ENCODE measurements at regions not wholly inside any gene's neighbourhood (a gene's known extent, or its start where the extent isn't known, plus 50 kb on each side); places are given as distances from the start of the nearest gene placed in this dataset.

- TF ChIP-seq, protein P1, sequence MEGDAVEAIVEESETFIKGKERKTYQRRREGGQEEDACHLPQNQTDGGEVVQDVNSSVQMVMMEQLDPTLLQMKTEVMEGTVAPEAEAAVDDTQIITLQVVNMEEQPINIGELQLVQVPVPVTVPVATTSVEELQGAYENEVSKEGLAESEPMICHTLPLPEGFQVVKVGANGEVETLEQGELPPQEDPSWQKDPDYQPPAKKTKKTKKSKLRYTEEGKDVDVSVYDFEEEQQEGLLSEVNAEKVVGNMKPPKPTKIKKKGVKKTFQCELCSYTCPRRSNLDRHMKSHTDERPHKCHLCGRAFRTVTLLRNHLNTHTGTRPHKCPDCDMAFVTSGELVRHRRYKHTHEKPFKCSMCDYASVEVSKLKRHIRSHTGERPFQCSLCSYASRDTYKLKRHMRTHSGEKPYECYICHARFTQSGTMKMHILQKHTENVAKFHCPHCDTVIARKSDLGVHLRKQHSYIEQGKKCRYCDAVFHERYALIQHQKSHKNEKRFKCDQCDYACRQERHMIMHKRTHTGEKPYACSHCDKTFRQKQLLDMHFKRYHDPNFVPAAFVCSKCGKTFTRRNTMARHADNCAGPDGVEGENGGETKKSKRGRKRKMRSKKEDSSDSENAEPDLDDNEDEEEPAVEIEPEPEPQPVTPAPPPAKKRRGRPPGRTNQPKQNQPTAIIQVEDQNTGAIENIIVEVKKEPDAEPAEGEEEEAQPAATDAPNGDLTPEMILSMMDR (conservative IDR thresholded peaks at IDR 0.05) = no peak
- no peak for TF ChIP-seq ZFX (IDR thresholded peaks at IDR 0.05)
- no peak overlapping the region for H3K27ac ChIP-seq
These were observed 131.2 kb downstream of the TMX3 start for GRCh38 chr18:68583685-68584084.

DNA sequence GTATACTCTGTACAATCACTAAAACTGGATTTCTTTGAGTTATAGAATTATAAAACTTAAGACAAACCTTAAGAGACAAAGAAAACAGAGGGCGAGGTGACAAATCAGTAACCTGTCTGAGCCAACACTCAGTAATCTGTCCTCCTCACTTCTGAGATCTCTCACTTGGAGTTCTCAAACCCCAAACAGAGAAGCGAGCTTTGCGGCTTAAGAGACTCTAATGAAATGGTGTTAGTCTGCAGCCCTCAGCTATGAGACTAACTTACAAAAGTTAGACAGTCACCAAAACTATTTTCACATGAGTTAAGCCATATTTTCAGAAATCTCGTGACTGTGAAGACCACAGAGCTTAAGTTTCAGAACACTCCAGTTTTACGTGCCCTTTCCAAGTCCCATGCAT, 140.6 kb downstream of the TMX3 start:
- TF ChIP-seq, protein P1 (conservative IDR thresholded peaks at IDR 0.05) = no peak
- no peak for TF ChIP-seq ZFX (IDR thresholded peaks at IDR 0.05)
- H3K27ac ChIP-seq = no peak overlapping the region

GRCh38 chr18:68569936-68570335, 145.0 kb downstream of the TMX3 start:
- TF ChIP-seq, protein P1 (conservative IDR thresholded peaks at IDR 0.05) = no peak
- TF ChIP-seq ZFX (IDR thresholded peaks at IDR 0.05) = no peak
- H3K27ac ChIP-seq = no peak overlapping the region

GRCh38 chr18:68568364-68569155, 146.3 kb downstream of the TMX3 start:
- TF ChIP-seq, protein P1 (conservative IDR thresholded peaks at IDR 0.05) = no peak
- no peak for TF ChIP-seq ZFX (IDR thresholded peaks at IDR 0.05)
- no peak overlapping the region for H3K27ac ChIP-seq

- TF ChIP-seq, protein P1 (conservative IDR thresholded peaks at IDR 0.05) = no peak
- no peak for TF ChIP-seq ZFX (IDR thresholded peaks at IDR 0.05)
- no peak overlapping the region for H3K27ac ChIP-seq
These were observed 147.9 kb downstream of the TMX3 start for GRCh38 chr18:68566991-68567390.

DNA sequence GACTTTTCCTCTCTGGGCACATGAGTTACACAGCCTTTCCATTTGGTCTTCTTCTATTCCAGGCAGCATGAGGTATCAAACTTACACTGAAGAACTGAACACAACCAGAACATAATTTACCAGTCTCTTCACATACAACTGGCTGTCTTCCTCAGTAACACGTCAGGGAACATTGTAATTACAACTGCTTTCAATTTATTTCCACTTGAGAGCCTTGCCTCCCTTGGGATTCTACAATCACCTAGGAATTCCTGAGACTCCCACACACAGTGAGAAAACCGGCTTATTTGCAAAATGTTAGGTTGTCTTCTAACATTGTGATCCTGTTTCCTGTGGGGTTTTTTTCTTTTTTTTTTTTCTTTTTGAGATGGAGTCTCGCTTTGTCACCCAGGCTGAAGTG, 149.9 kb downstream of the TMX3 start:
- no peak for TF ChIP-seq ZFX (IDR thresholded peaks at IDR 0.05)
- TF ChIP-seq, protein P1 (conservative IDR thresholded peaks at IDR 0.05) = no peak
- no peak overlapping the region for H3K27ac ChIP-seq

DNA sequence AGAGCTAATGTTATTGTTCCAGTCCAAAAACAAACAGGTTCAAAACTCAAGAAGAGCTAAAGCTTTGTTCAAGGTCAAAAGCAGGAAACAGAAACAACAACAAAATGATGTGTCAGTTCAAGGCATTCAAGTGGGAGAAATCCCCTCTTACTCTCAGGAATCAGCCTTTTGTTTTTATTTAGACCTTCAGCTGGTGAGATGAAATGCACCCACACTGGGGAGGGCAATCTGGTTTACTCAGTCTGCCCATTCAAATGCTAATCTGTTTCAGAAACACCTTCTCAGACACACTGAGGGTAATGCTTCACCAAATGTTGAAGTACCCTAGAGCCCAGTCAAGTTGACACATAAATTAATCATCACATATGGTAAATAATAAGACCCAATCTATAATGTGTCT, 150.6 kb downstream of the TMX3 start:
- no peak for TF ChIP-seq ZFX (IDR thresholded peaks at IDR 0.05)
- TF ChIP-seq, protein P1 (conservative IDR thresholded peaks at IDR 0.05) = no peak
- H3K27ac ChIP-seq = no peak overlapping the region

All from C4-2B (cell line).